Mesenchymal stem cell (in vitro differentiated cells and primary cell): ENCODE measurements at regions not wholly inside any gene's neighbourhood (a gene's known extent, or its start where the extent isn't known, plus 50 kb on each side); places are given as distances from the start of the nearest gene placed in this dataset.

Source experiments
- DNase-seq: peaks from one replicate; pipeline ENCODE4 v3.0.0-alpha.2; 2013
- H2AFZ ChIP-seq: one replicate; pipeline ENCODE4 v1.6.1; 2013; ENCODE audit warnings: low read depth, mild to moderate bottlenecking, control low read depth, inconsistent platforms, low read length, moderate library complexity
- H2AK5ac ChIP-seq: 2 replicates; pipeline ENCODE4 v1.6.1; 2013; ENCODE audit warnings: low read length, moderate library complexity, mild to moderate bottlenecking, inconsistent platforms; ENCODE audit not compliant: severe bottlenecking
- H2BK120ac ChIP-seq: one replicate; pipeline ENCODE4 v1.6.1; 2013; ENCODE audit warnings: low read depth, mild to moderate bottlenecking, inconsistent platforms, low read length, moderate library complexity
- H2BK12ac ChIP-seq, 2 experiments: one replicate each; pipeline ENCODE4 v1.6.1; 2013; ENCODE audit warnings: inconsistent platforms in 2 of 2, low read length in 2 of 2, mild to moderate bottlenecking in 2 of 2, moderate library complexity in 2 of 2, control low read depth in 1 of 2
- H2BK15ac ChIP-seq: one replicate; pipeline ENCODE4 v1.6.1; 2013; ENCODE audit warnings: mild to moderate bottlenecking, low read depth, inconsistent platforms; ENCODE audit not compliant: poor library complexity, severe bottlenecking
- H2BK5ac ChIP-seq: 2 replicates; pipeline ENCODE4 v1.6.1; 2013; ENCODE audit warnings: low read depth, mild to moderate bottlenecking, low read length, control low read depth, inconsistent platforms; ENCODE audit not compliant: poor library complexity, severe bottlenecking
- H3K14ac ChIP-seq, 2 experiments: one replicate each; pipeline ENCODE4 v1.6.1; 2013; ENCODE audit warnings: inconsistent platforms in 2 of 2, low read length in 2 of 2, control low read depth in 1 of 2, mild to moderate bottlenecking in 1 of 2, moderate library complexity in 1 of 2
- H3K18ac ChIP-seq, 2 experiments: one replicate each; pipeline ENCODE4 v1.6.1; 2013; ENCODE audit warnings: inconsistent platforms in 2 of 2, low read length in 2 of 2, control low read depth in 1 of 2, low read depth in 1 of 2, mild to moderate bottlenecking in 1 of 2
- H3K23ac ChIP-seq, 2 experiments: one replicate each; pipeline ENCODE4 v1.6.1; 2013; ENCODE audit warnings: inconsistent platforms in 2 of 2, low read length in 2 of 2, mild to moderate bottlenecking in 2 of 2, moderate library complexity in 2 of 2, control low read depth in 1 of 2
- H3K27ac ChIP-seq: 2 replicates; pipeline ENCODE4 v1.5.1; 2013; ENCODE audit warnings: mild to moderate bottlenecking, moderate library complexity, low read length, control low read depth, inconsistent platforms; ENCODE audit not compliant: poor library complexity, severe bottlenecking
- H3K27me3 ChIP-seq, 2 experiments: 2 replicates each; pipeline versions ENCODE4 v1.6.1 to v1.7.0; 2013; ENCODE audit warnings: low read length in 2 of 2, mild to moderate bottlenecking in 2 of 2, moderate library complexity in 2 of 2, control low read depth in 1 of 2, inconsistent platforms in 1 of 2; ENCODE audit not compliant: control insufficient read depth in 1 of 2, insufficient read depth in 1 of 2
- H3K36me3 ChIP-seq, 2 experiments: 2 replicates each; pipeline versions ENCODE4 v1.6.1 to v1.7.0; 2013; ENCODE audit warnings: low read length in 2 of 2, control low read depth in 1 of 2, inconsistent platforms in 1 of 2, low read depth in 1 of 2, mild to moderate bottlenecking in 1 of 2; ENCODE audit not compliant: insufficient read depth in 2 of 2, control insufficient read depth in 1 of 2
- H3K4ac ChIP-seq, 2 experiments: one replicate each; pipeline ENCODE4 v1.6.1; 2013; ENCODE audit warnings: inconsistent platforms in 2 of 2, low read length in 2 of 2, mild to moderate bottlenecking in 2 of 2, moderate library complexity in 2 of 2, control low read depth in 1 of 2, low read depth in 1 of 2
- H3K4me1 ChIP-seq: 2 replicates; pipeline ENCODE4 v1.6.1; 2013; ENCODE audit warnings: low read depth, low read length, control low read depth; ENCODE audit not compliant: control insufficient read depth, insufficient read depth
- H3K4me2 ChIP-seq: 2 replicates; pipeline ENCODE4 v1.6.1; 2013; ENCODE audit warnings: low read length, mild to moderate bottlenecking, inconsistent platforms; ENCODE audit not compliant: poor library complexity, severe bottlenecking
- H3K4me3 ChIP-seq, 2 experiments: 2 replicates each; pipeline versions ENCODE4 v1.5.1 to v1.7.0; 2013; ENCODE audit warnings: low read length in 2 of 2, mild to moderate bottlenecking in 2 of 2, control low read depth in 1 of 2, low read depth in 1 of 2; ENCODE audit not compliant: insufficient read depth in 1 of 2
- H3K79me1 ChIP-seq: replicated peaks from 2 replicates; pipeline ENCODE4 v1.6.1; 2013; ENCODE audit warnings: mild to moderate bottlenecking, control low read depth, low read length, inconsistent platforms; ENCODE audit not compliant: poor library complexity, severe bottlenecking
- H3K9ac ChIP-seq: 2 replicates; pipeline ENCODE4 v1.7.0; 2013; ENCODE audit warnings: mild to moderate bottlenecking, low read length, moderate library complexity
- H3K9me3 ChIP-seq: 2 replicates; pipeline ENCODE4 v1.7.0; 2013; ENCODE audit warnings: mild to moderate bottlenecking, low read length; ENCODE audit not compliant: control insufficient read depth
- H4K8ac ChIP-seq: one replicate; pipeline ENCODE4 v1.6.1; 2013; ENCODE audit warnings: inconsistent platforms, mild to moderate bottlenecking, low read length, moderate library complexity
- H4K91ac ChIP-seq: one replicate; pipeline ENCODE4 v1.6.1; 2013; ENCODE audit warnings: mild to moderate bottlenecking, low read length, inconsistent platforms
- WGBS: methylation state at CpG from one replicate; pipeline ENCODE4 v1.1.7; 2013; ENCODE audit warnings: mixed read lengths; 5-methylcytosine and 5-hydroxymethylcytosine counted together

GRCh38 chr7:12941512-12941911, 254.1 kb downstream of the ARL4A start:
- no peaks in the 10 kb centered on the region for H3K36me3 ChIP-seq
- peaks cover 8% of the 10 kb centered on the region for H3K9me3 ChIP-seq
- H2AK5ac ChIP-seq: peak overlapping the region; percentile 13
- no peak overlapping the region for H3K4me3 ChIP-seq
- no peak overlapping the region for H3K4me2 ChIP-seq
- H2BK120ac ChIP-seq: no peak overlapping the region
- no peak overlapping the region for H3K9ac ChIP-seq
- no peak overlapping the region for H2BK12ac ChIP-seq
- no peak overlapping the region for H2BK5ac ChIP-seq
- DNase-seq: no peak
- no peak overlapping the region for H4K8ac ChIP-seq
- no peaks in the 10 kb centered on the region for H3K27me3 ChIP-seq
- no peak overlapping the region for H3K4ac ChIP-seq
- H3K18ac ChIP-seq: no peak overlapping the region
- no peaks in the 10 kb centered on the region for H3K4me1 ChIP-seq
- H4K91ac ChIP-seq: no peak overlapping the region
- H2BK15ac ChIP-seq: no peak overlapping the region
- no peak overlapping the region for H3K27ac ChIP-seq
- H2AFZ ChIP-seq: no peak overlapping the region
- H3K23ac ChIP-seq: no peak overlapping the region
- H3K14ac ChIP-seq: no peak overlapping the region
- WGBS: 98% methylated on average over 5 of the region's 8 CpGs
- H3K79me1 ChIP-seq: no peaks in the 10 kb centered on the region

GRCh38 chr7:12942609-12943008, 255.2 kb downstream of the ARL4A start:
- H2AK5ac ChIP-seq: no peak overlapping the region
- H3K4me1 ChIP-seq: no peaks in the 10 kb centered on the region
- no peaks in the 10 kb centered on the region for H3K27me3 ChIP-seq
- no peak overlapping the region for H3K23ac ChIP-seq
- no peak overlapping the region for H3K4me3 ChIP-seq
- H2BK12ac ChIP-seq: no peak overlapping the region
- H3K14ac ChIP-seq: no peak overlapping the region
- H3K9ac ChIP-seq: no peak overlapping the region
- no peak overlapping the region for H3K4me2 ChIP-seq
- no peak overlapping the region for H3K4ac ChIP-seq
- H3K36me3 ChIP-seq: no peaks in the 10 kb centered on the region
- no peak overlapping the region for H3K18ac ChIP-seq
- H2BK5ac ChIP-seq: no peak overlapping the region
- H2BK15ac ChIP-seq: no peak overlapping the region
- no peak overlapping the region for H2AFZ ChIP-seq
- H3K79me1 ChIP-seq: no peaks in the 10 kb centered on the region
- DNase-seq: no peak
- H2BK120ac ChIP-seq: no peak overlapping the region
- no peak overlapping the region for H4K8ac ChIP-seq
- peak overlapping the region; percentile 92 for H3K27ac ChIP-seq
- H3K9me3 ChIP-seq: peaks cover 8% of the 10 kb centered on the region
- WGBS: 90% methylated on average over 1 of the region's 2 CpGs
- no peak overlapping the region for H4K91ac ChIP-seq

- Histone ChIP-seq H3K79me1 (no peaks in the 10 kb centered on the region), H3K27me3 (no peaks in the 10 kb centered on the region), H2BK12ac (no peak overlapping the region), H3K27ac (no peak overlapping the region), H3K36me3 (no peaks in the 10 kb centered on the region), H3K4ac (no peak overlapping the region), H2BK5ac (no peak overlapping the region), H2AK5ac (no peak overlapping the region), H4K8ac (no peak overlapping the region), H3K4me3 (no peak overlapping the region), H3K9ac (no peak overlapping the region), H3K4me1 (no peaks in the 10 kb centered on the region), H2AFZ (no peak overlapping the region), H3K14ac (no peak overlapping the region), H3K23ac (no peak overlapping the region), H3K4me2 (no peak overlapping the region), H3K18ac (no peak overlapping the region), H3K9me3 (peaks cover 8% of the 10 kb centered on the region), H4K91ac (no peak overlapping the region), H2BK120ac (no peak overlapping the region), H2BK15ac (no peak overlapping the region)
- WGBS: 100% methylated on average over 1 of the region's 2 CpGs
- no peak for DNase-seq
Observed at GRCh38 chr7:12943781-12944180, 256.3 kb downstream of the ARL4A start.

GRCh38 chr7:12945901-12946300, 258.5 kb downstream of the ARL4A start:
- WGBS: 69% methylated on average over 2 of the region's 2 CpGs

More at GRCh38 chr7:12945901-12946300, 258.5 kb downstream of the ARL4A start:
- no peak overlapping the region for H3K9ac ChIP-seq
- no peaks in the 10 kb centered on the region for H3K36me3 ChIP-seq
- H3K9me3 ChIP-seq: no peaks in the 10 kb centered on the region
- no peak overlapping the region for H2AFZ ChIP-seq
- H3K79me1 ChIP-seq: no peaks in the 10 kb centered on the region
- H2BK12ac ChIP-seq: no peak overlapping the region
- H2BK15ac ChIP-seq: no peak overlapping the region
- H3K27me3 ChIP-seq: no peaks in the 10 kb centered on the region
- H3K27ac ChIP-seq: no peak overlapping the region
- no peaks in the 10 kb centered on the region for H3K4me1 ChIP-seq
- H3K14ac ChIP-seq: no peak overlapping the region
- H2BK120ac ChIP-seq: no peak overlapping the region
- DNase-seq: no peak
- H3K4me2 ChIP-seq: no peak overlapping the region
- H3K4me3 ChIP-seq: no peak overlapping the region
- H2AK5ac ChIP-seq: no peak overlapping the region
- no peak overlapping the region for H4K8ac ChIP-seq
- no peak overlapping the region for H3K18ac ChIP-seq
- no peak overlapping the region for H2BK5ac ChIP-seq
- H3K23ac ChIP-seq: no peak overlapping the region
- H4K91ac ChIP-seq: no peak overlapping the region
- no peak overlapping the region for H3K4ac ChIP-seq
